ENCODE measurements at regions not wholly inside any gene's neighbourhood (a gene's known extent, or its start where the extent isn't known, plus 50 kb on each side); places are given as distances from the start of the nearest gene placed in this dataset.

GRCh38 chr11:91495837-91496236 is 728.8 kb upstream of the FAT3 start:
- no peak for TF ChIP-seq CTCF (IDR thresholded peaks at IDR 0.05)
- TF ChIP-seq EZH2 (IDR thresholded peaks at IDR 0.05; ENCODE audit: borderline replicate concordance, insufficient read depth, low read depth, low read length, poor library complexity, severe bottlenecking) = no peak
